GM19463 (cell line): ENCODE measurements at regions not wholly inside any gene's neighbourhood (a gene's known extent, or its start where the extent isn't known, plus 50 kb on each side); places are given as distances from the start of the nearest gene placed in this dataset.

Experiments used
- ATAC-seq: cut with Tn5 transposase; IDR thresholded peaks from one replicate; pipeline ENCODE4 v1.9.1; 2021; ENCODE audit warnings: mild to moderate bottlenecking, moderate library complexity; ENCODE audit not compliant: unreplicated experiment

DNA sequence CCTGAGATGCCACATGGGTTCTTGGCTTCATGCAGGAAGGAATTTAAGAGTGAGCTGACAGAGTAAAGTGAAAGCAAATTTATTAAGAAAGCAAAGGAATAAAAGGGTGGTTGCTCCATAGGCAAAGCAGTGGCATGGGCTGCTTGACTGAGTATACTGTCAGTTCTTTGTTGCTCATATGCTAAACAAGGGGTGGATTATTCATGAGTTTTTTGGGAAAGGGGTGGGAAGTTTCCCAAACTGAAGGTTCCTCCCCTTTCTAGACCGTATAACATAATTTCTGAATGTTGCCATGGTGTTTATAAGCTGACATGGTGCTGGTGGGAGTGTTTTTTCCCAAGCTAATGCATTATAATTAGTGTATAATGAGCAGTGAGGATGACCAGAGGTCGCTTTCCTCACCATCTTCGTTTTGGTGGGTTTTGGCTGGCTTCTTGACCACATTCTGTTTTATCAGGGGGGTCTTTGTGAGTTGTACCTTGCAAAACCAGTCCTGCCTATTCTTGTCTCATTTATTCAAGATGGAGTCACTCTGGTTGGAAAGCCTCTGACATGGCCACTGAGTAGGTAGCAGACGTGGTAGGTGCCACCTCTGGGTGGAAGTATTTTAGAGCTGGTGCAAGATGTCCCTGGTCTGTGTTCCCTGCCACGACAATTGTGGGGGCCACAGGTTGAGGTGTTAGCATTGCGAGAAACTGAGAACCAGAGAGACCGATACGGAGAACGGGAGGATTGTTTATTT, 107.5 kb upstream of the SDK1 start:
- ATAC-seq, result no peak

DNA sequence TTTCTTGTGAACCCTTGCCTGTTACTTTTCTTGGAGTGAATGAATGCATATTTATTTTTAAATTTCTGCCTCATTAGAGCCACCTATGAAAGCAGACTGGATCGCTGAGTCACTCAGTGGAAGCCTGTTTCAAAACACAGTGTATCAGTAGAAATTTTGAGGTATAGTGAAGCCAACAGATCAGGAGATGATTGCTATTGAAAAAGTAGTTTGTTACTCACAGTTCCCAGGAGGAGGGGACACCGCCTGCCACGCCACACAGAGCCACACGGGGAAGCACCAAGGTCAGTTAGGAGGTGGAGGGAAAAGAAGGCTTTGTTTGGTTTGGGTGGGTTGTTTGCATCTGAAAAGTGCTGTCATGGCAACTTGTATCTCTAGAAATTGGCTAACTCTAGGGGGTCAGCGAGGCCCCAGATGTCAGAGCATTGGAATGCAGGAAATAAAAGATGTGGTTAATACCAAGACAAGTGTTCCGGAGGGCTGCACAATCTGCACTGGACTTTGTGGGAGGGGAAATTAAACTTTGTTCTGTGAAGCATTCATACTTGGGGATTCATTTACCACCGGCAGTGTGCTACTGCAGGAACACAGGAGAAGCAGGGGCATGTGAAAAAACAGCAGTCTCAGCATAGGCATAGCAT, 106.4 kb upstream of the SDK1 start:
- ATAC-seq, result no peak

GRCh38 chr7:3195160-3195559, 105.9 kb upstream of the SDK1 start:
- no peak for ATAC-seq

- no peak for ATAC-seq
Observed at GRCh38 chr7:3196629-3197400, 104.2 kb upstream of the SDK1 start.

DNA sequence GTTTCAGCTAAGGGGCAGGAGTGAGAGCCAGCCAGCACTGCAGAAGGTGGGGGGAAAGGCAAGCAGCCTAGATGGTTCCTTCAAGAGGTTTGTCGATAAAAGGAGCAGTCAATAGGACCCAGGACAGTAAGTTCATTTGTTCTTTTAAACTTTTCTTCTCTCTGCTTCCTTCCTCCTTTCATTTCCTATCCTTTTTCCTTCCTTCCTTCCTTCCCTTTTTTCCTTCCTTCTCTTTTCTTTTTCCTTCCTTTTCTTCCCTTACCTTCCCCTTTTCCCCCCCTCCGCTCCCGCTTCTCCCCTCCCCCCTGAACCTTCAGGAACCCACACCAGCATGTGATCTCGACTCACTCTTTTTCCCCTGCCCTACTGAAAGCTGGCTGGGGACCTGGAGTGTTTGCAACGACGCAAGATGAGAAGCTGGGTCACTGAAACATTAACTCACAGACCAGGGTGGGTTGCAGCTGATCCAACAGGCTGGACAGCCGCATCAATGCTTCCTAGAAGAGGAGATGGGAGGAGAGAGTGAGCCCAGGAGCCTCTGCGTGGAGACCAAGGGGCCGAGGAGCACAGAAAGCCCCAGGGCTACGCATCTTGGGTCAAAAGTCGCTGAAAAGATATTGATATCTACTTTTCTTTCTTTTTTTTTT, 103.4 kb upstream of the SDK1 start:
- ATAC-seq, result no peak

DNA sequence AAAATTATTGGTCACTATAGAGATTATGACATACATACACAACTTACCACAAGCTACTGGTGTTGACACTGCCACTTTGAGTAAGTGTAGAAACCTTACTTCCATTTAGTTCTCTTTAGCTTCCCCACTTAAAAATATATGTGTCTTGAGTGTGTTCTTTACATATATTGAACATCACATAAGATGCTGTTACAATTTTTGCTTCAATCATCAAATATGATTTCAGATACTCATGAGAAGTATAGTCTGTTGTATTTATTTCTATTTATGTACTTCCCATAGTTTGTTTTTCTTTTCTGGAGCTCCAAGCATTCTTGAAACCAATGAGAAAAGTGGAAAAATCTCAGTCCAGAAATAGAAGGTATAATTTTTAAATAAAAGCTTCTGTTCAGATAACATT, 102.7 kb upstream of the SDK1 start:
- ATAC-seq, result no peak

DNA sequence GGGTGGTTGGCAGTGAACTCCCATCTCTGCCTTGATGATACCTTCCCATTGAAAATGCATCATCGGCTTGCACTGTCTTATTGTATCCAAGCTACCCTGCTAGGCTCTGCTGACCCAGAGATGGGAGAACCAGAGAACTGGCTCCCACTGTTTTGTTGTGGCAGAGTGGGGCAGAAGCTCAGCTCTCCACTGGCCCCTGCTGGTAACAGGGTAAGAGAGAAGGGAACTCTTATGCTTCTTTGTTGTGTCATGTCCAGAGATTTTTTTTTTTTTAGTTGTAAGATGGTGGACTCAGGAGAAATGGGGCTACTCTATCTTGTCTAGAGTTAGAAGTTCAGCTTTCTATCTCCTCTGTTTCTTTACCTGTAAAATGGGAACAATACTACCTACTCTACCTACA, 100.5 kb upstream of the SDK1 start:
- ATAC-seq, result no peak

DNA sequence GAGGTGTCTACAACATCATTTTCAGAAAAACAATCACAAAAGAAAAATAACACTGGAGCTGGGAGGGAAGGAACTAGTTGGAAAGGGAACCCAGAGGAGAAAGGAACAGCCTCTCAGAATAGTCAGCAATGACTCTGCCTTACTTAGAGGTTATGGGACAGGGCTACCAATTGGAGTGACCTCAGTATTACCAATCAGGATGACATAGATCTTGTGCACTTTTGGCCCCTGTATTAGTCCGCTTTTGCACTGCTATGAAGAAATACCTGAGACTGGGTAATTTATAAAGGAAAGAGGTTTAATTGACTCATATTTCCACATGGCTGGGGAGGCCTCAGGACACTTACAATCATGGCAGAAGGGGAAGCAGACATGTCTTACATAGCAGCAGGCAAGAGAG, 99.7 kb upstream of the SDK1 start:
- no peak for ATAC-seq

GRCh38 chr7:3201937-3202710, 98.9 kb upstream of the SDK1 start:
- no peak for ATAC-seq

- ATAC-seq, result no peak
Observed at GRCh38 chr7:3204526-3204925, 96.5 kb upstream of the SDK1 start.

GRCh38 chr7:3206101-3206500, 95.0 kb upstream of the SDK1 start:
- no peak for ATAC-seq

DNA sequence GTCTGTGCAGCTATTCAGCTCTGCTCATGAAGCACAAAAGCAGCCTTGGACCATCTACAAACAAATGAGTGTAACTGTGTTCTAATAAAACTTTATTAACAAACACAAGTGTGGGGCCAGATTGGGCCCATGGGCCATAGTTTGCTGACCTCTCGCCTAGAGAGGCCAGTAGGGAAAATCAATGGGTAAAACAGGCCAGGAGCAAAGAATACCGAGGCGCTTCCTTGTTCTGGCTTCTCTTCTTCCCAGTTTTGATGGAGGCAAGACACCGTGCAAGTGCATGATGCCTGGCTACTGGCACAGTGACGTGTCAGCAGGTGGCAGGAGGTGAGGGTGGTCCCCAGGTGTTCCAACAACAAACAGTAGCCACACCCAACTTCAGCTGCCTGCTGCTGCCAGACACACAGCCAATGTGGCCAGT, 94.3 kb upstream of the SDK1 start:
- no peak for ATAC-seq

DNA sequence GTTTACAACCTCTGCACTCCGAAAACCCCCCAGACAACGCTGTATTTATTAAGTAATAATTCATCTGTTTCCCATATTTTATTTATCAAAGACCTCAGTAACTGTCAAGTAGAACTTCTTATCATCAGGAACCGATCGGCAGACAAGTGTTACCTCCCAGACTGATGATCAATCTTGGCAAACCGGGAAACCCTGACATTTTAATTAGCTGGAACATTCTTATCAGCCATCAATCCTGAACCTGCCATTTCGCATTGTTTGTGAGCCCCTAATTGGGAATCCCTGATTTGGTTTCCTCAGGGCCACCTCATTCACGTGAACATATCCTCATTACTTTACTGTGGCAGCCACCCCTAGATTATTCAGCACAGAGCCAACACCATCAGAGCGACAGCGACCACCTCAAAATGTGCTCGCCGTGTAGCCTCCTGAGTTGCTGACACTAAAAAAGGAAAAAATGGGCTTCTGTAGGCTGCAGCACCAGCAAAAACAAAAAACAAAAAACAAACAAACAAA, 93.6 kb upstream of the SDK1 start:
- no peak for ATAC-seq

DNA sequence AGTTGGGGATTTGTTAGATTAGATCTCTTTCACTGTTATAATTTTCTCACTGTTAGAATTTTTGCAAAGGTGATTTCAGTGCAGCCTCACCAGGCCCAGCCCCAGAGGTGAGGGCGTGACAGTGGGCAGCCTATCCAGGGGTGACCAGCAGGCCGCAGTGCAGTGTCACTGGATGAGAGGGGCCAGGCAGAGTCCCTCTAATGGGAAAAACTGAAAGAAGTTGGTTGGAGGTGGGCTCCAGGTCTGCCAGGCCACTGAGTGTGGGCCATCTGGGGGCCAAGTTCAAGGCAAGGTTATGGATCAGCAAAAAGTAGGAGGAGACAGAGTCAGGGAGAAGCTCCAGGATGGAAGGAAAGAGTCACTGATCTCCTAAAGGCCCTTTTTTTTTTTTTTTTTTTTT, 90.5 kb upstream of the SDK1 start:
- ATAC-seq, result no peak

- no peak for ATAC-seq
Observed at GRCh38 chr7:3214090-3214413, 87.0 kb upstream of the SDK1 start.

DNA sequence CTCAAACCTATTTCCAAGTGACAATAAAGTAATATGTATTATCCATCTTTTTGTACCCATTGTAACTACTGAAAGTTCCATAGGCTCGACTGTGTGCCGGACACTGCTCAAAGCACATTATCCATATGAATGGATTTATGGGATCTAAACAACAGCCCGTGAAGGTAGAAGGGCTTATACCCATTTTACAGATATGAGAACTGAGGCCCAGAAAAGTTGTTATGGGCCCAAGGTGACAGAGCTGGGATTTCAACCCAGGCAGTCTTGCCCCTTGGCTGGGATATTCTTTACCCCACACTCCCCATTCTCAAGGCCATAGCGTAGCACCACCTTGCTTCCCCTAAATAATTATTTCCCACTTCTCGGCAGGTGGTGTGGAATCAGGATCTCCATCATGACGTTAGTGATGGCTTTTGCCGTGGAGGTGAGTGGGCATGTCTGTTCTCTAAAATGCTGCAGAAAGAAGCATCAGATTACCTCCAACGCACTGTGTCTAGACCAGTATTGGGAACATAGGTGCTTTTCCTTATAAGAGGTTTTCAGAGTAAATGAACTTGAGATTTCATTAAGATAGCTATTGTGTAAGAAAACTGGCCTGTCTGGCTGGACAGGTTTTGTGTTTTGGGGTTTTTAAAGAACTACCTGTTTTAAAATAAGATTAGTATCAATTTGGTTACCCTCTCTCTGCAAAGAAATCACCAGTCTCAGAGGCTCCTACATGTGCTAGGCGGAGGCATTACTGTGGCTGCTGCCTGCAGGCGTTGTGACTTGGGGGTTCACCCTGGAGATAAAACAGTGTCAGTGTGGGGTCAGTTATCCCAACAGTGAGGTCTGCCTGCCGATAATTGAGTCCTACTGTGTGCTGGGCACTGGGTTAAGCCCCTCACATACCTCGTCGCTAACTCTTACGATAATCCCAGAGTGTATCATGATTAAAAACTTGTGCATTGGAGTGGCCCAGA, 85.1 kb upstream of the SDK1 start:
- ATAC-seq, result no peak

GRCh38 chr7:3217166-3217565, 83.9 kb upstream of the SDK1 start:
- no peak for ATAC-seq

GRCh38 chr7:3218411-3219225, 82.4 kb upstream of the SDK1 start:
- no peak for ATAC-seq
